SK-N-SH (cell line): ENCODE measurements at regions not wholly inside any gene's neighbourhood (a gene's known extent, or its start where the extent isn't known, plus 50 kb on each side); places are given as distances from the start of the nearest gene placed in this dataset.
A peak's percentile ranks its signal among the peaks of the same experiment; 100 is the strongest.

Experiments used
- CTCF ChIA-PET: fragments of 300-600, 350-600 bp; formaldehyde crosslinking; extraction: SDS; loops from one replicate; lab custom pipeline; 2021; lab: Yijun Ruan, JAX
- POLR2A ChIA-PET: fragments of 350-600 bp; sonication (Branson Sonifier 250); formaldehyde crosslinking; extraction: SDS; loops from one replicate; lab custom pipeline; 2020; ENCODE audit warnings: antibody characterized with exemption, inconsistent platforms; lab: Yijun Ruan, JAX
- DNase-seq: peaks from one replicate; pipeline ENCODE4 v3.0.0; 2012
- H2AFZ ChIP-seq: fragments of 200-600 bp; sonication (generic); 2 replicates; pipeline ENCODE4 v1.8.1; 2016; ENCODE audit warnings: antibody characterized with exemption, mild to moderate bottlenecking, low read depth
- H3F3A ChIP-seq: fragments of 200-600 bp; sonication (generic); replicated peaks from 2 replicates; pipeline ENCODE3; 2016; ENCODE audit warnings: antibody characterized with exemption, mild to moderate bottlenecking; ENCODE audit not compliant: insufficient read depth
- H3K27ac ChIP-seq, 2 experiments: fragments of 200-500 bp in 1 of 2; fragments of 200-600 bp in 1 of 2; sonication (Bioruptor generic) in 1 of 2; sonication (generic), shearing (Covaris generic) in 1 of 2; 2 replicates each; pipeline versions ENCODE4 v1.5.1 to v1.6.1; 2014 to 2016; ENCODE audit warnings: low read depth in 2 of 2, inconsistent platforms in 1 of 2, low read length in 1 of 2, mild to moderate bottlenecking in 1 of 2, mixed read lengths in 1 of 2
- H3K27me3 ChIP-seq: fragments of 200-600 bp; sonication (generic), shearing (Covaris generic); 2 replicates; pipeline ENCODE4 v1.6.1; 2016; ENCODE audit warnings: mixed run types; ENCODE audit not compliant: insufficient read depth
- H3K36me3 ChIP-seq, 2 experiments: fragments of 200-500 bp in 1 of 2; fragments of 200-600 bp in 1 of 2; sonication (Bioruptor generic) in 1 of 2; sonication (generic) in 1 of 2; replicated peaks in 1 of 2; 2 replicates each; pipeline versions ENCODE3 to v1.5.1; 2014 to 2016; ENCODE audit warnings: low read length in 1 of 2, mild to moderate bottlenecking in 1 of 2; ENCODE audit not compliant: insufficient read depth in 2 of 2, control insufficient read depth in 1 of 2
- H3K4me1 ChIP-seq, 2 experiments: fragments of 200-500 bp in 1 of 2; fragments of 200-600 bp in 1 of 2; sonication (Bioruptor generic) in 1 of 2; sonication (generic), shearing (Covaris generic) in 1 of 2; 2 replicates each; pipeline versions ENCODE4 v1.5.1 to v1.6.1; 2014 to 2016; ENCODE audit warnings: low read depth in 1 of 2, low read length in 1 of 2, mixed run types in 1 of 2; ENCODE audit not compliant: insufficient read depth in 2 of 2, control insufficient read depth in 1 of 2
- H3K4me2 ChIP-seq: fragments of 200-600 bp; sonication (generic), shearing (Covaris generic); 2 replicates; pipeline ENCODE4 v1.6.1; 2017; ENCODE audit warnings: mixed run types
- H3K4me3 ChIP-seq, 2 experiments: fragments of 200-500 bp in 1 of 2; fragments of 200-600 bp in 1 of 2; sonication (Bioruptor generic) in 1 of 2; sonication (generic), shearing (Covaris generic) in 1 of 2; 2 replicates each; pipeline versions ENCODE4 v1.5.1 to v1.8.1; 2014 to 2016; ENCODE audit warnings: low read depth in 2 of 2, inconsistent platforms in 1 of 2, low read length in 1 of 2, mild to moderate bottlenecking in 1 of 2, mixed read lengths in 1 of 2, moderate library complexity in 1 of 2
- H3K79me2 ChIP-seq: fragments of 200-600 bp; sonication (generic); 2 replicates; pipeline ENCODE4 v1.8.1; 2017; ENCODE audit warnings: mild to moderate bottlenecking; ENCODE audit not compliant: insufficient read depth
- H3K9ac ChIP-seq: fragments of 200-600 bp; sonication (generic); 2 replicates; pipeline ENCODE4 v1.6.1; 2017; ENCODE audit warnings: mixed run types
- H3K9me2 ChIP-seq: fragments of 200-600 bp; sonication (generic); 2 replicates; pipeline ENCODE4 v1.6.1; 2017; ENCODE audit warnings: mixed run types
- H3K9me3 ChIP-seq: fragments of 200-600 bp; sonication (generic); 2 replicates; pipeline ENCODE4 v1.6.1; 2017; ENCODE audit warnings: mixed run types, mild to moderate bottlenecking, moderate library complexity
- H4K20me1 ChIP-seq: fragments of 200-600 bp; sonication (generic); 2 replicates; pipeline ENCODE4 v1.6.1; 2017; ENCODE audit warnings: mild to moderate bottlenecking, mixed run types; ENCODE audit not compliant: insufficient read depth
- ELF1 ChIP-seq: IDR thresholded peaks from 2 replicates; pipeline ENCODE4 v1.4.0; 2012
- EP300 ChIP-seq, 2 experiments: IDR thresholded peaks; 2 replicates each; pipeline versions ENCODE4 v1.4.0 to v1.6.1; 2012; ENCODE audit warnings: borderline replicate concordance in 1 of 2, low read depth in 1 of 2, low read length in 1 of 2
- EZH2phosphoT487 ChIP-seq: fragments of 200-600 bp; sonication (generic); IDR thresholded peaks from 2 replicates; pipeline ENCODE4 v1.6.1; 2017; ENCODE audit warnings: low read depth, mixed run types, mild to moderate bottlenecking, antibody characterized with exemption, moderate library complexity, borderline replicate concordance
- FOXJ3 ChIP-seq: sonication (generic); formaldehyde crosslinking; IDR thresholded peaks from 2 replicates; pipeline ENCODE4 v1.5.1; 2020; ENCODE audit warnings: mild to moderate bottlenecking, missing genetic modification reagents
- MEF2A ChIP-seq: IDR thresholded peaks from 2 replicates; pipeline ENCODE4 v1.4.0; 2012; ENCODE audit warnings: low read depth, borderline replicate concordance
- NFIC ChIP-seq: IDR thresholded peaks from 2 replicates; pipeline ENCODE4 v1.4.0; 2012; ENCODE audit warnings: borderline replicate concordance
- RAD21 ChIP-seq: IDR thresholded peaks from 2 replicates; pipeline ENCODE4 v1.6.1; 2012; ENCODE audit warnings: mild to moderate bottlenecking, low read length
- YY1 ChIP-seq: IDR thresholded peaks from 2 replicates; pipeline ENCODE4 v1.4.0; 2012; ENCODE audit warnings: low read depth, mild to moderate bottlenecking
- WGBS: methylation state at CpG from one replicate; pipeline ENCODE4 v1.1.6; 2017; ENCODE audit warnings: low lambda C conversion rate; 5-methylcytosine and 5-hydroxymethylcytosine counted together
- TF ChIP-seq, protein P1 (sequence below): fragments of 150-350 bp; IDR thresholded peaks from 2 replicates; pipeline ENCODE4 v1.6.1; 2016; ENCODE audit warnings: mild to moderate bottlenecking, low read depth, low read length
- TF ChIP-seq, protein P2 (sequence below): IDR thresholded peaks from 2 replicates; pipeline ENCODE4 v1.4.0; 2012; ENCODE audit warnings: low read depth, borderline replicate concordance

DNA sequence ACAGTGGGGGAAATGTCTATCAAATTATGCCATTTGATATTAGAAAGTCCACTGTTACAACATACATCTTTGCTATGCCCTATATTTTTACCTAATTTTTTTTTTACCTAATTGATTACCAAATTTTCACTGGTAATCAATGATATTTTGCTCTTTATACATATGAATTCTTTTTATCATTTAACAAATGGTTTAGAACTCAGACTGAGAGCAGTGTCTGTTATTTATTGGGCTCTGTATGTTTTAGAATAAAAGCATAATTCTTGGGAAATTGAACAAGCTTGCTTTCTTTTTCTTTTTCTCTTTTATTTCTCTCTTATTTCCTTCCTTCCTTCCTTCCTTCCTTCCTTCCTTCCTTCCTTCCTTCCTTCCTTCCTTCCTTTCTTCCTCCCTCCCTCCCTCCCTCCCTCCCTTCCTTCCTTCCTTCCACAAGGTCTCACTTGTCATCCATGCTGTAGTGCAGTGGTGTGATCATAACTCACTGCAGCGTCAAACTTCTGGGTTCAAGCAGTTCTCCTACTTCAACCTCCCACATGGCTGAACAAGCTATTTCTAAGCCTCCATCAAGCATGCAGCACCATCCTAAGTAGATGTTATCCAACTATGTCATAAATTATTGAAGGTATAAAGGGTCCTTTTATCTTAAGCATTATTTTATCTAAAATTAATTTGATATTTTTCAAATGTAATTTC is 911.7 kb upstream of the CITED2 start:
- ChIA-PET POLR2A (no interaction called here), CTCF (no interaction called here)

DNA sequence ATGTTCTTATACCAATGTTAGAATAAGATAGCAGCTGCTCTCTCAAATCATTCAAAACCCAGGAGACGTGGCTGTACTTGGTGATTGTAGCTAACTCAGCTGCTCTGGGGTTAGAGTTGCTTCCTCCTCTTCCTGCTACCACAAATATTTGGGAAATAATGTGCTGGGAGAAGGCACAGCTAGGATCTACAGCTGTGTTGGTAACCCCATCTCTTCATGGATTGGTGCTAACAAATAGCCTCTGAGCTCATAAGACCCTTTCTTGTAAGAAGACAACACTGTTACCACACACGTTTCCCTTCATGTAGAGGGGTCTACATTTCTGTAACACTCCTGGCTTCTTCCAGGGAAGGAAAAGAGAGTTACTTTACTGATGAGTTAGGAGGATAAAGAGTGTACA is 911.0 kb upstream of the CITED2 start:
- H3K4me2 ChIP-seq: no peak overlapping the region

More for the DNA sequence above, 911.7 kb upstream of the CITED2 start:
- DNase-seq: no peak
- Histone ChIP-seq H4K20me1 (no peaks in the 10 kb centered on the region), H2AFZ (no peak overlapping the region), H3K4me3 (no peak overlapping the region)
- 59% methylated on average over 1 of the region's 1 CpG for WGBS
- TF ChIP-seq NFIC (no peak), EP300 (IDR thresholded peaks at IDR 0.05; ENCODE audit: borderline replicate concordance in 1 of 2, low read depth in 1 of 2, low read length in 1 of 2) (no peak)
- TF ChIP-seq, all 33 proteins: peak for 0
- Histone ChIP-seq H3F3A (no peaks in the 10 kb centered on the region), H3K9me2 (no peaks in the 10 kb centered on the region), H3K9me3 (no peaks in the 10 kb centered on the region), H3K36me3 (no peaks in the 10 kb centered on the region), H3K79me2 (no peaks in the 10 kb centered on the region), H3K27ac (no peak overlapping the region), H3K4me2 (no peak overlapping the region), H3K4me1 (no peaks in the 10 kb centered on the region; a peak in 1 of 4 replicates), H3K27me3 (no peaks in the 10 kb centered on the region), H3K9ac (no peak overlapping the region)

More for the DNA sequence above, 911.0 kb upstream of the CITED2 start:
- TF ChIP-seq EP300 (IDR thresholded peaks at IDR 0.05; ENCODE audit: borderline replicate concordance in 1 of 2, low read depth in 1 of 2, low read length in 1 of 2) (no peak), ELF1 (no peak), RAD21 (no peak), YY1 (no peak), EZH2phosphoT487 (no peak), MEF2A (no peak), FOXJ3 (no peak)
- TF ChIP-seq, protein P1, sequence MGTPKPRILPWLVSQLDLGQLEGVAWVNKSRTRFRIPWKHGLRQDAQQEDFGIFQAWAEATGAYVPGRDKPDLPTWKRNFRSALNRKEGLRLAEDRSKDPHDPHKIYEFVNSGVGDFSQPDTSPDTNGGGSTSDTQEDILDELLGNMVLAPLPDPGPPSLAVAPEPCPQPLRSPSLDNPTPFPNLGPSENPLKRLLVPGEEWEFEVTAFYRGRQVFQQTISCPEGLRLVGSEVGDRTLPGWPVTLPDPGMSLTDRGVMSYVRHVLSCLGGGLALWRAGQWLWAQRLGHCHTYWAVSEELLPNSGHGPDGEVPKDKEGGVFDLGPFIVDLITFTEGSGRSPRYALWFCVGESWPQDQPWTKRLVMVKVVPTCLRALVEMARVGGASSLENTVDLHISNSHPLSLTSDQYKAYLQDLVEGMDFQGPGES: no peak
- TF ChIP-seq, protein P2, sequence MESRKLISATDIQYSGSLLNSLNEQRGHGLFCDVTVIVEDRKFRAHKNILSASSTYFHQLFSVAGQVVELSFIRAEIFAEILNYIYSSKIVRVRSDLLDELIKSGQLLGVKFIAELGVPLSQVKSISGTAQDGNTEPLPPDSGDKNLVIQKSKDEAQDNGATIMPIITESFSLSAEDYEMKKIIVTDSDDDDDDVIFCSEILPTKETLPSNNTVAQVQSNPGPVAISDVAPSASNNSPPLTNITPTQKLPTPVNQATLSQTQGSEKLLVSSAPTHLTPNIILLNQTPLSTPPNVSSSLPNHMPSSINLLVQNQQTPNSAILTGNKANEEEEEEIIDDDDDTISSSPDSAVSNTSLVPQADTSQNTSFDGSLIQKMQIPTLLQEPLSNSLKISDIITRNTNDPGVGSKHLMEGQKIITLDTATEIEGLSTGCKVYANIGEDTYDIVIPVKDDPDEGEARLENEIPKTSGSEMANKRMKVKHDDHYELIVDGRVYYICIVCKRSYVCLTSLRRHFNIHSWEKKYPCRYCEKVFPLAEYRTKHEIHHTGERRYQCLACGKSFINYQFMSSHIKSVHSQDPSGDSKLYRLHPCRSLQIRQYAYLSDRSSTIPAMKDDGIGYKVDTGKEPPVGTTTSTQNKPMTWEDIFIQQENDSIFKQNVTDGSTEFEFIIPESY: no peak
- no peak for DNase-seq
- POLR2A ChIA-PET: no interaction called here
- H3K27me3 ChIP-seq: no peaks in the 10 kb centered on the region
- no peaks in the 10 kb centered on the region for H4K20me1 ChIP-seq
- H3K9me2 ChIP-seq: no peaks in the 10 kb centered on the region
- 83% methylated on average over 2 of the region's 2 CpGs for whole genome bisulfite sequencing
- H2AFZ ChIP-seq: 0 out of 2 replicates have a peak overlapping the region, but pooled peaks have one; percentile 48
- no peaks in the 10 kb centered on the region for H3K79me2 ChIP-seq
- CTCF ChIA-PET: interaction anchor here (0.7 to 1.0 kb wide), 2 partner anchors 10 to 168 kb away, joined by 3 read pairs; no protein-coding TSS in a partner anchor
- no peaks in the 10 kb centered on the region for H3K9me3 ChIP-seq
- H3K27ac ChIP-seq: no peak overlapping the region
- H3F3A ChIP-seq: no peaks in the 10 kb centered on the region
- H3K4me3 ChIP-seq: no peak overlapping the region
- no peak overlapping the region for H3K9ac ChIP-seq
- H3K4me1 ChIP-seq: no peaks in the 10 kb centered on the region; a peak in 1 of 4 replicates
- H3K36me3 ChIP-seq: no peaks in the 10 kb centered on the region
